Left kidney (tissue), 1 donor: ENCODE measurements at regions not wholly inside any gene's neighbourhood (a gene's known extent, or its start where the extent isn't known, plus 50 kb on each side); places are given as distances from the start of the nearest gene placed in this dataset.
A peak's percentile ranks its signal among the peaks of the same experiment; 100 is the strongest.
"Not testable (repeated sequence)": the region's sequence is repeated elsewhere in the genome, so short reads cannot be mapped to it uniquely, and the experiment has no call there.

Experiments
- DNase-seq: peaks from one replicate; pipeline ENCODE4 v3.0.0-alpha.2; 2013

GRCh38 chr6:66561479-66561878 lies 854.5 kb upstream of the EYS start:
- no peak for DNase-seq

DNA sequence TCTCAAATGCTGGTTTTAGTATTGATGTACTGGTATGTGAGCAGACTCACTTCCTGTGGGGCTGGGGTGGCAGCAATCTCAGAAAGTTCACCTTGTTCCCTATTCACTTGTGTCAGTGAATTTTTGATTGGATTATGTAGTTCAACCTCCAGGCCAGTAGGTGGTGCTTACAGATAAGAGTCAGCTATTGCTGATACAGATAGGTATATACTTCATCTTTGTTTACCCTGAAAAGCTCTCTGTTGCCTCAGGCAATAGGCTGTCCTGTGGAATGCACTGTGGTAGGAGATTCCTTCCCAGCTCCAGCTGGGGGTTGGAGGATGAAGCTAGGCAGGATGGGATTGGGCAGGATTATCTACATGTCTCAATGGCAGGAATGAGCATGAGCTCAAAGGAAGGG lies 851.2 kb upstream of the EYS start:
- DNase-seq: no peak

DNA sequence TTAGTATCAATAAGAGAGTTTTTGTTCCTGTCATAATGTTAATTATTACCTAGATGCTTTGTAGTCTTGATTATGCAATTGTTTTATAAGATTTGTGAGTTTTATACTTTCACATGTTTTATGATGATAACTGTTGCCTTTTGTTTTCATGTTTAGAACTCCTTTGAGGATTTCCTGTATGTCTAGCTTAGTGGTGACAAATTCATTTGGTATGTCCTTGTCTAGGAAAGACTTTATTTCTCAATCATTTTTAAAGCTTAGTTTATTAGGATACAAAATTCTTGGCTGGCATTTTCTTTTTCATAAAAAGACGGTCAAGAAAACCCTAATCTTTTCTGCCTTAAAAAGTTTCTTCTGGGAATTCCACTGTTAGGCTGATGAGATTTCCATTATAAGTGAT lies 849.9 kb upstream of the EYS start:
- no peak for DNase-seq

DNA sequence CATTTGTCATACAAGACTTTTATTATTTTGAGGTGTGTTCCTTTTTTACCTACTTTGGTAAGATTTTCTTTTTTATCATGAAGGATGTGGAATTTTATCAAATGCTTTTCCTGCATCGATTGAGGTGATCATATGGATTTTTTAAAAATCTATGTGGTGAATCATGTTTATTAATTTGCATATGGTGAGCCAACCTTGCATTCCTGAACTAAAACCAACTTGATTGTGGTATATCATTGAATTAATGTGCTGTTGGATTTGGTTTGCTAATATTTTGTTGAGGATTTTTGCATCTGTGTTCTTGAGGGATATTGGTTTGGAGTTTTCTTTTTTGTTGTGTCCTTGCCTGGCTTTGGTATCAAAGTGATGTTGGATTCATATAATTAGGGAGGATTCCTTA lies 848.1 kb upstream of the EYS start:
- no peak for DNase-seq

DNA sequence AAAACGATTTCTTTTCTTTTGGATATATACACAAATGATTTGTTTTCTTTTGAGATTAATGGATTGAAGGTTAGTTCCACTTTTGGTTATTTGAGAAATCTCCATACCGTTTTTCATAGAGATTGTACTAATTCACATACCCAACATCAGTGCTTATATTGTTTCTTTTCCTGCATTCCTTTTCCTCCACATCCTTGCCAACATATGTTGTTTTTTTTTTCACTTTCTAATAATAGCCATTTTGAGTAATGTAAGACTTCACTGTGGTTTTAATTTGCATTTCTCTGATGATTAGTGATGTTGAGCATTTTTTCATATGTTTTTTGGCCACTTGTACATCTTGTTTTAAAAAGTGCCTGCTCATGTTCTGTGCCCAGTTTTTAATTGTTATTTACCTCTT lies 846.4 kb upstream of the EYS start:
- DNase-seq: no peak

GRCh38 chr6:66538551-66539135 lies 831.6 kb upstream of the EYS start:
- no peak for DNase-seq

- DNase-seq: no peak
Observed at GRCh38 chr6:66533921-66534404, 826.9 kb upstream of the EYS start.

DNA sequence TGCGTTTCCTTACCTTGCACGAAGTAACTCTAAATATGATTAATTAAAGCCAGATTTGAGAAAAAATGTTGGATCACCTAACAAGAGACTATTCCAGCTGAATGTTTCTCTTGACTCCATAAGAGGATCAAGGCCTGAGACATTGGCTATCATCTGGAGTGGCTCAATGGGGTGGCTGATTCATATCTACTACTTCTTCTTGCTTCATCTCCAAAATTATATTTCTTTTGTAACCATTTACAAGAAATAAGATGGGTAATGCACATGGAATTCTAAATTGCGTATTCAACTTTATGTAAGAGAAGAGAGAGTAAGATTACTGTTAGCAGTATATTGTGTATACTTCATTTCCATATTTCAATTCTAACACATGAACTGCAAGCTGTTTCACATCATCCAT lies 819.0 kb upstream of the EYS start:
- no peak for DNase-seq

DNA sequence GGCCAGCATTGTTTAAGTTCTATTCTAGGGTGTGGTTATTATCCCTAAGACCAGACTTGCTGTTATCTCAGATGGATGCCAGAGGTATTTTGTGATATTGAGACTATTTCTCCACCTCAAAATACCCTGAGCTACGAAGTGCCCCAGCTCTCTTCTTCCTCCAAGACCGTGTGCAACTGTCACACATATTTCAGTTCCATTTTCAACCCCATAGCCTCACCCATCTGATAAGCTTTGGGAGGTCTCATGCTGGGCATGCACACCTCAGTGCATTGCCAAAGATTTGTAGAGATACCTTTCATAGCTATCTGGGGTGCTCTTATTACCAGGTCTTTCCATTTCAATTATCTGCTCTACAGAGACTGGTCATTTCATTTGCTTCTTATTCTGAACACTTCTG lies 815.8 kb upstream of the EYS start:
- no peak for DNase-seq

GRCh38 chr6:66516377-66516776 lies 809.4 kb upstream of the EYS start:
- no peak for DNase-seq

GRCh38 chr6:66508433-66508832 lies 801.4 kb upstream of the EYS start:
- DNase-seq: no peak

GRCh38 chr6:66499851-66500250 lies 792.8 kb upstream of the EYS start:
- DNase-seq: no peak

GRCh38 chr6:66496659-66497058 lies 789.6 kb upstream of the EYS start:
- no peak for DNase-seq

DNA sequence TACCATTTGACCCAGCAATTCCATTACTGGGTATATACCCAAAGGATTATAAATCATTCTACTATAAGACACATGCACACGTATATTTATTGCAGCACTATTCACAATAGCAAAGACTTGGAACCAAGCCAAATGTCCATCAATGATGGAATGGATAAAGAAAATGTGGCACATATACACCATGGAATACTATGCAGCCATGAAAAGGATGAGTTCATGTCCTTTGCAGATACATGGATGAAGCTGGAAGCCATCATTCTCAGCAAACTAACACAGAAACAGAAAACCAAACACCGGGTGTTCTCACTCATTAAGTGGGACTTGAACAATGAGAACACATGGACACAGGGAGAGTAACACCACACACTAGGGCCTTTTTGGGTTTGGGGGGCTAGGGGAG lies 787.6 kb upstream of the EYS start:
- not testable (repeated sequence) for DNase-seq

- no peak for DNase-seq
Observed at GRCh38 chr6:66489269-66489987, 782.4 kb upstream of the EYS start.

DNA sequence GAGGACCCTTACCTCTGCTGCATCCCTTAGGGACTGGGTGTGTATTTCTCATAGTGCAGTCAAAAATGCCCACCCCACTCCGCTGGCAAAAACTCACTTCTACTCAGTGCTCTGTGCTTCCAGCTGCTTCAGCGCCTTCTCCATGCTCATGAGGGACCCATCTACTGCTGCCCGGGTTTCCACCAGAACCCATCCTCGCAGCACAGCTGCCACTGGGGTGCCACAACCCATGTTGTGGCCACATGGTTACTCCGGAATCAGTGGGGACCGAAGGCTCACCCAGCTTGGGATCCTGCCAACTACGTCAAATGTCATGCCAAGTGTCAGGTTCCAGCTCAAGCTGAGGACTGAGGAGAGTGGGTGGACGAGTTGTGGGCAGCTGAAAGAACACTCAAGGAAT lies 774.2 kb upstream of the EYS start:
- DNase-seq: no peak

DNA sequence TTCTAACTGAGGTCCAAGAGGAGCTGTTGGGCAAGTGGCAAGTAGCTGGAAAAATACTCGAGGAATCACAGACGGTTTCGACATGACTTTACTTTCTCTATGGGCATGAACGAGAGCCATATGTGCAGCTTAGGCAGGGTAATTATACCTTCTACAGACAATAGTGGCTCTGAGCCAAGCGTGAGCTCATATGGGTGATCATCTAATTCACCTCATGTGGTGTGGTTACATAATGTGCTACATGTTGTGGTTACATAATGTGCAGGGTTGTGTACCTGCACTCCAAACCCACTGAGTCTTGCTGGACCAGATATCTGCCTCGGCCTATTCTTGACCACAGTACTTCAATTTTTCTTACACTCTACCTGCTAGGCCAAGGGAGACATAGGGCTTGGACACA lies 771.7 kb upstream of the EYS start:
- DNase-seq: no peak

- DNase-seq: no peak
Observed at GRCh38 chr6:66435321-66435720, 728.3 kb upstream of the EYS start.

DNA sequence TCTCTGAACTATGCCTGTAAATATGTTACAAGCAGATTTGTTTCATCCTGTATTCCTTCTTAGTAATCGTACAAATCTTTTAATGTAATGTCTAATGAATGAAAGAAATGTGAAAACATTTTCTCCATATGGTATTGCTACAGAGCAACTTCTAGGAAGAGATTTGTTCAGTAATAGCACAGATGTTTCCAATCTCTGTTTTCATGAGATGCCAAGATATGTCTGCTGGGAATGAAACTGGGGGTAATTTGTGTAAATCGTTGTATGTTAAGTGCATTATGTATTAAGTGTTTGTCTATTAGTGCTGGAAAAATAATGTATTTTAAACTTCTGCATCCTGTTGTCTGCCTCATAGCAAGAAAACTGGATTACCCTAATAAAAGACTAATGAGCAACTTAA lies 722.2 kb upstream of the EYS start:
- peak; percentile 22 for DNase-seq

DNA sequence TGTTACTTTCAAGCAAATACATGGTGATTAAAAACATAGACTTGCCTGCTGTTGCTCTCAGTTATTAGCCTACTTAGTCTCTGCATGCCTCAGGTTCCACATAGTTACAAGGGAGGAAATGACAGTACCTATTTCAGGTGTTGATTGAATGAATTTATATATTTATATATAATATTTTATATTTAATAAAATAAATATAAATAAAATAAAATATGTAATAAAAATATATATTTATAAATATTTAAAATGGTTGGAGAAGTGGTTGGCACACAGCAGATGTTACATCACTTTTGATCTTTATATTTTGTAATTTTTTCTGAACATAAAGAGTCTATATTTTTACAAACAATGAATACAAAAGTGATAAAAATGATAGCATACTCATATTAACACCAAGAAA lies 716.0 kb upstream of the EYS start:
- DNase-seq: no peak

DNA sequence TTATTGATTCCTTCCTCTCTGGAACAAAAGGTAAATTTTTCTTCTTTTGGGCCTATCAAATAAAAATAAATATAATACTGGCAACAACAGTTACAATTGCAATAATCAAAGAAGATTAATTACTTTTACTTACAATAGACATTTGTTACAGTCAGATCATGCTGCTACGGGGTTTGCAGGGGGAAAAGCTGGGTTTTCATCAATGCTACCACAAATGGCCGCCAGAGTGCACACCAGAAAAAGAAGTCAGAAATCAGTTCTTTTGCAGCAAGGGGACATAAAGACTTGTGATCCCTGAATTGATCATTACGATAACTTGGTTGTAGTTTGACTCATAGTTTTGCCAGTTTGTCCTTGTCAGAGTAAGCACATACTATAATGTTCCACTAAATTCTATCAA lies 714.5 kb upstream of the EYS start:
- no peak for DNase-seq

DNA sequence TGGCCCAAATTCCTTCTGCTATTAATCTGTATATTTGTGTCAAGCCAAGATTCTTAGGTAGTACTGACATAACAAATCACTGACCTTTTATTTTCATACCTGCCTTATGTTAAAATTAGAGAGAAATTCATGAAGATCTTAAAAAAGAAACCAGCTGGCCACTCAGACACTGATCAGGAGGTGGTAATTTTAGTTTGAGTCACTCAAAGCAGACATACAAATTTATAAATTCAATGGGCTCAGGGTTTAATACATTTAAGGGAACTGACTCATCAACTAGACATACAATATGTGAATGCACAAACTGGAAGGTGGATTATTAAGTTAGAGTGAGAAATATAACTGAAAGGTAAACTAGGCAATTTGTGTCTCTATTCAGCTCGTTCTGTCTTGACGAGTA lies 711.9 kb upstream of the EYS start:
- DNase-seq: no peak

DNA sequence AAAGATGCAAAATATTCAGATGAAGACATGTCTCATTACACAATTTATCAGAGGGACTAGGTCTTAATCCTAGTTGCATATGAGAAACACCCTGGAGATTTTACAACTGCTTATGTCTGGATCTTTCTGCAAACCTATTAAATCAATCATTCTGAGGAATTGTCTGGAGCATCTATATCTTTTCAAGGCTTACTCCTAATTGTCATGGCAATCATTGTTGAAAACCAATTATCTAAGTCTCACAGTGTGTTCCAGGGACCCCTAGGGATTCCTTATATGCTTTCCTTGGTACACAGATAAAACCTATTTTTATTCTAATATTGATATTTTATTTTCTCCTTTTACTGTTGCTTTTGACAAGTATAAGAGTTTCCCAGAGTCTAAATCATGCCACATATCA lies 696.9 kb upstream of the EYS start:
- no peak for DNase-seq

DNA sequence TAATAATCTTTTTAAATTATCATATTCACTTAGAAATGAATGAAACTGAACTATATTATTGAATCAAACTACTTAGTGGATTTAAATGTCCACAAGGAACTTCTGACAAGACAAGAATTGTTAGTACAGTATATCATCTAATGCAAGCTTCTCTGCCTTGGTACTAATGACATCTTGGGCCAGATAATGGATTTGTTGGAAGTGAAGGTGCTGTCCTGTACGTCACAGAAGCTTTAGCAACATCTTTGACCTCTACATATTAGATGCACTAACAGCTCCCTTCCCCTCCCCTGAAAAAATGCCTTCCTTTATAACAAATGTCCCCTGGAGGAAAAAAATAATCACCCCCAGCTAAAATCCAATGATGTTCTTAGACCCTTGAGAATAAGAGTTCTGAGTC lies 695.8 kb upstream of the EYS start:
- DNase-seq: no peak
